GM21529 (cell line): ENCODE measurements at regions not wholly inside any gene's neighbourhood (a gene's known extent, or its start where the extent isn't known, plus 50 kb on each side); places are given as distances from the start of the nearest gene placed in this dataset.
A peak's percentile ranks its signal among the peaks of the same experiment; 100 is the strongest.

ENCODE experiments used
- ATAC-seq: cut with Tn5 transposase; IDR thresholded peaks from one replicate; pipeline ENCODE4 v1.9.1; 2021; ENCODE audit not compliant: unreplicated experiment

DNA sequence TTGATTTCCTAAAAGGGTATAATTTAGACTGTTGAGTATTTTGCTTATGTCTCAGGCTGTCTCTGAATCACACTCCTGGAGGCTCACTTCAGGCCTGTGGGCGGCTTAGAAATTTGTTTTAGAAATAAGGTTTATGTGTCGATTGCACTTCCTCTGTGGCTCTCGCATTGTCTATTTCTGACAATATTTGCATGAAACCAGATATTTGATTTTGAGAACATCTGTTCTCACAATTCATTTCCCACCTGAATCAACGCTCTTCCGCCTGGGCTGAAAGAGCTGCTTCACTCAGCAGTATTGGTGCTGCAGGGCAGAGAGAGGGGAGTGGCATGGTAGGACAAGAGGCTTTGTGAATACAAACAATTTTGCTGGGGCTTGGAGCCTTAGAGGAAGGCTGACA is 262.0 kb downstream of the ADRA2A start:
- peak; percentile 96 for ATAC-seq

DNA sequence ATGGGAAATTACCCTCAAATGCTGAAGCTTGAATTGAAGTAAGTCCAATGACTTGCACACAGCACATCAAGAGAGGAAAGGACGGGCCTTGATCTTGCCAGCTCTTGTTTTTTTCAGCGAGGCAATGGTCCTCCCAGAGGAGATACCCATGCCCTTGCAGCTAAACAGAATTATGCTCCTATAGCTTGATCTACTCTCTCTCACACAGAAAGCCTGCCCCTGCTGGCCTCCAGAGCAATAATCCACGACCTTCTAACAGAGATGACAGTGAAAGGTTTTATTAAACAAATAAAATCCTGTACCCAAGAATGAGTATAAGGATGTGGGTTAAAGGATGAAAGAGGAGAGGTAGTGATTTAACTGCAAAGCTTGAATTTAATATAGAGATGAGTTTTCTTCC is 268.0 kb downstream of the ADRA2A start:
- ATAC-seq, result no peak

DNA sequence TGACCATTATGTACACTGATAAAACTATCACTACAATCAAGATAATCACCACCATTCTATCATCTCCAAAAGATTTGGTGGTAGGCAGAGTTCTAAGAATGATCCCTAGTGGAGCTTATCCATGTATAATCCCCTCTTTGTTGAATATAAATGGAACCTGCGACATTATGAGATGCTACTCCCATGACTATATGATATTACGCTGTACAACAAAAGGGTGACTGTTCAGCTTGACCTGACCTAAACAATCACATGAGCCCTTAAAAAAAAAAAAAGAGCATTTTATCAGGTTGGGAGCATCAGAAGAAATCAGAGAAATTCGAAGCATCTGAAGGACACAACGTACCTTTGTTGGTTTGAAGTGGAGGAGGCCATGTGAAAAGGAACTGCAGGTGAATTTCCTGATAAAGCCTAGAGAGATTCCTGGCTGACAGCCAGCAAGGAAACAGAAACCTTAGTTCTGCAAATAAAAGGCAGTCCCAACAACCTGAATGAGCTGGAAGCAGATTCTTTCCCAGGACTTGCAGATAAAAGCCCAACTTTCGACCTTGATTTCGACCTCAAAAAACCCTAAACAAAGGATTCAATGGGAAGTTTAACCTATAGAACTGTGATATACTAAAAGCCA is 270.7 kb downstream of the ADRA2A start:
- ATAC-seq, result no peak

- no peak for ATAC-seq
These were observed 271.2 kb downstream of the ADRA2A start for GRCh38 chr10:111348076-111348475.

DNA sequence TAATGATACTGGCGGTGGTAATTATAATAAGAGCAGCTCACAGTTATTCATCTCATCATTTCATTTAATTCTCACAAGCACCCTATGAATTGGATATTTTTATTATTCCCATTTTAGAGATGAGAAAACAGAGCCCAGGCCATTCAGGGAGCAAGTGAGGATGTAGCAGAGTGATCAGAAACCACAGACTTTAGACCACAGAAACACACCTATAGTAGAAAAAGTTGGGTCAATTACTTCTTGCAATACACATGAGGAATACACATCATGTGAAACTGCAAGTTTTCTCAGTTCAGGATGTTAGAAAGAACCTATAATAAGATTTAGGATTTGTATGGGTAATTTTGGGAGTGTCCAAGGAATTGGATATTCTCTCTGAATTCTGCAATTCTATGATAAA is 278.0 kb downstream of the ADRA2A start:
- no peak for ATAC-seq

GRCh38 chr10:111356571-111356970 is 279.7 kb downstream of the ADRA2A start:
- no peak for ATAC-seq

GRCh38 chr10:111357859-111358258 is 281.0 kb downstream of the ADRA2A start:
- ATAC-seq, result no peak

DNA sequence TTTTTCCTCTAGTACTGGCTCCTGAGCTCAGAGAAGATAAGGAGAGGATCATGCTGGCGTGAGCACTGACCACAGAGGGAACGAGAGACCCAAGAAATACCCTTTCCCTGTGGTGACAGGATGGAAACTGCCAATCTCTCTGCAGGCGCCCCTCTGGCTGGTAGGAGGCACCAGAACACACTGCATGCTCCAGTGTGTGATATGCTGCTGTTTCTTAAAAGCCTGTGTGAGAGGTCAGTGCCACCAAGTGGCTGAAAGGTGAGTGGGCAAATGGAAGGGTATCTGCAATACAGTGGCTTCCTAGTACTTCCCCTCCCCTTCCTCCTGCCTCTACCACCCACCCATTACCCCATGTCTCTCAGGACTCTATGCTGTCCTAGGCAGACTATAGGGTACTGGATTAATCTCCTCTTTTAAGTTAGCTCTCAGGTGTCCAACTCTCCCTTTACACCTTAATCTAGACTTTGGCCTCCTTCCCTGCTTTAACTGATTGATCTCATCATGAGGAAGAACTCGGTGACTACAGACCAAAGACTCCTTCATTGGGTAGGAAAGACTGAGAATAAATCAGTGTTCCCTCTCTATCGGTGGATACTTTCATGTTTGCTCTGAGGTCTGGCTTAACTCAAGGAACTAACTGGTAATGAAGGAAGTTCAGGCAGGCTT is 283.6 kb downstream of the ADRA2A start:
- peak; percentile 99 for ATAC-seq

DNA sequence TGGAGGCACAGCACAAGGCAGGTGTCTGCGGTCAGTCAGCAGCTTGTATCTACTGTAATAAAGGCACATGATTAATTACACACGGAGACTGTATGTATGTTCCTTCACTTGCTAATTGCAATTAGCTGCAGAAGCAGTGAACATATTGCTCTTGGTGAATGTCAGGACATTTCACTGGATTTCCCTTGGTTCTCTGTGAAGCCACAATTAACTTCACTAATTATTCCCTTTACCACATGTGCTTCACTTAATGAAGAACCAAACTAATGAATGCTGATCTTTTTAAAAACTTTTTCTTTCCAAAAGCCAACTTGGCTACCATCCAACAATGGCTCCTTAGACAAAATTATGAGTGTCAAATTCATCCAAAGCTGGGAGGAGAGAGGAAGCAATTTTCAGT is 290.7 kb downstream of the ADRA2A start:
- no peak for ATAC-seq

GRCh38 chr10:111370101-111370500 is 293.3 kb downstream of the ADRA2A start:
- ATAC-seq, result no peak

GRCh38 chr10:111373696-111374095 is 296.9 kb downstream of the ADRA2A start:
- ATAC-seq, result no peak

DNA sequence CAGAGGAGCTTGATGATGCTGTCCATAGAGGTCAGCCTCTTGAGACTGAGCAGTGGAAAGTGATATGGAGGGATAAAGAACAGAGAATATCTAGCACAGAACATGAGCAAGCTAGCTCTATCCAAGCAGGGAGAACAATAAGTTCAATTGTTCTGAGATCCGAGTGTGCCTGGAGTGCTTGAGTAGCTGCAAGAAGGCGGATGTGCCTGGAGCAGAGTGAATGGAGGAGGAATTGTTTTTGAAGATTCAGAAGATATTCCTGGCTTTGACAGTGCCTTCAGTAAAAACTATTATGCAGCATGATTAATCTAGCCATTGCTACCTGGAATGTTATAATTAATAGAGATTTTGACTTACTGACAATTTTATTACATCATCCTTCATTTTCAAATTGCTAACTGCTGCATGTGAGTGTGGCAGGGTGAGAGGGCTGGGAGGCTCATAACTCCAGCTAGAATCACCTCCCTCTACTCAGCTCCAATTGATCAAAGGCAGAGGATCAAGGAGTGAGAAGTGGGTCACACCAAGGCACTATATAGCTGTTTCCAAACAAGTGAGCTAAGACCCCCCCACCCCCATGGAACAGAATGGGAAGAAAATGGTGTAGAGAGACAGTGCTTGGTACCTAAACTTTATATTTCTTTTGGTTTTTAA is 302.8 kb downstream of the ADRA2A start:
- ATAC-seq, result no peak

DNA sequence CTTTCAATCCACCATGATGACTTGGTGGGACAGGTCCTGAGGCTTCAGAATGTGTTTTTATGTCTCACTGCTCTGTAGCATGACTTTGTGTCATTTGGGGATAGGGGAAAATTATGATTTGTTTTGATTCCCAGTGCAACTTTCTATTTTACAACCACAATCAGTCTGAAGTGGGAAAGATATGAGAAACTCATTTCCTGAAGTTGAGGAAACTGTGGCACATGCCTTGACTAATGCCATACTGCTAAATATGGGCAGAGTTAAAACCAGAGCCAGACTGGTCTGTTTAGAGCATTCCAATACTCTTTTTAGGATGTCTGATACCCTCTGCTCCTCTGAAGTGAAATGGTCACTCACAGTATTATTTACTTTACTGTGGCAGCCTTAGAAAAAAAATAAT is 307.7 kb downstream of the ADRA2A start:
- no peak for ATAC-seq

GRCh38 chr10:111390813-111391563 is 314.2 kb downstream of the ADRA2A start:
- ATAC-seq, result no peak

GRCh38 chr10:111392159-111392558 is 315.3 kb downstream of the ADRA2A start:
- ATAC-seq, result no peak

DNA sequence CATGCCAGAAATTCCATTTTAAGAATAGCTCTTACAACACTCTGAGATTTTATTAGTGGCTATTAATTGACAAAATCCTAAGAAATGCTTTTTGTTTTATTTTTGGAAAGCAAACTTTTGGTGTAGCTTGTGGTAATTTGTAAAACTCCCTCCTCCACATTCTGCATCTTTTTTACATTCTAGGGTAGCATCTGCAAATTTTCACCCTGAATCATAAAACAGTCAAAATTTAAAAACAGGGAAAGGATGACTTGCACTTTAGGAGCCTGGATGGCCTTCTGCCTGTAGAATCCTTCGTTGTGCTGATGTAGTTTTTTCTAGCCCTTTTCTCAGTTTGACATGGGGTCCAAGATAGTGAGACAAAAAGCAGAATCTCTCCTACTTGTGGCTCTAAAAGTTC is 316.1 kb downstream of the ADRA2A start:
- no peak for ATAC-seq

GRCh38 chr10:111410740-111411139 is 333.9 kb downstream of the ADRA2A start:
- ATAC-seq, result no peak

DNA sequence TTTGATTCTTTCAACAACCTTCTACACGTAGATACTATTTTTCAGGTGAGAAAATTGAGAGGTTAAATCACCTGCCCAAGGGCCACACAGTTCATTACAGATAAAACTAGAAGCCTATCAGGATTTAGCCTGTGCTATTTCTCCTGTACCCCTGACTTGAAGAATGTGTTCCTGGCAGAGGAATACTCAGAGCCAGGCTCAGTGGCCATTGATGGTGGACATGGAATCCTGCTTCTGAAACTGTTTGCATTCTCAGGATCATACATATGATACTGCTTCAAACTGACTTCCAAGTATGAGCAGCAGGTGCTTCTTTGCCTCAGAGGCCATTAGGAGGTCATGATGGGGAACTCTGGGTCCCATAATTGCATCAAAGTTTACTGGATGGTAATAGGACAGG is 348.6 kb downstream of the ADRA2A start:
- ATAC-seq, result no peak

- ATAC-seq, result no peak
These were observed 352.6 kb downstream of the ADRA2A start for GRCh38 chr10:111429288-111430028.

- ATAC-seq, result no peak
These were observed 353.2 kb downstream of the ADRA2A start for GRCh38 chr10:111430070-111430469.

DNA sequence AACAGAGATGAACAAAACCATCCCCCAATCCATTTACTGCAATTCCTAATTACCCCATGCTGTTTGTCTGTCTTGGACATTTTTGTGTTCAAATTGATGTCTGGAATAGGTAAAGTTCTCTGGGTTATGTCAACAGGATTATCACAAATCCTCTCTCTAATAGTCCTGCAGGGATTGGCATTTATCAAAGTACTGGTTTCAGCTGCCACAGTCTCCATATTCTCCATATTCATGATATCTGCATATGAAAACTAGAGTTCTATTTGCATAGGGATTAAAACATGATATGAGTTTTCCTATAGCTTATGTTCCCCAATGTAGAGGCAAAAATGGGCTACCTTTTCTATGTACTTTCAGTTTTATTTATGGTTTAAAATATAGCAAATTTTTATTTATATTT is 355.8 kb downstream of the ADRA2A start:
- ATAC-seq, result no peak
